IMR-90 (cell line): ENCODE measurements at regions not wholly inside any gene's neighbourhood (a gene's known extent, or its start where the extent isn't known, plus 50 kb on each side); places are given as distances from the start of the nearest gene placed in this dataset.

Source experiments
- ATAC-seq: fragments of 200-7000 bp; cut with Tn5 transposase; 2 replicates; pipeline ENCODE4 v1.9.1; 2020; ENCODE audit warnings: low read depth, mild to moderate bottlenecking, moderate library complexity
- BruUV-seq: library from RNA; stranded (reverse); fragments of 400-500 nt; replicated peaks from 2 replicates; lab custom pipeline; 2021; lab: Mats Ljungman, UMichigan
- CTCF ChIA-PET: fragments of 300-600 bp; formaldehyde crosslinking; extraction: SDS; loops from one replicate; lab custom pipeline; 2021; ENCODE audit warnings: antibody characterized with exemption; lab: Yijun Ruan, JAX
- POLR2A ChIA-PET: fragments of 300-600 bp; sonication (Branson Sonifier 250); formaldehyde crosslinking; loops from one replicate; lab custom pipeline; 2022; ENCODE audit warnings: antibody characterized with exemption; ENCODE audit not compliant: unreplicated experiment; lab: Charles Lee
- DNase-seq: peaks from one replicate; pipeline ENCODE4 v3.0.0; 2013
- H2AFZ ChIP-seq: replicated peaks from 2 replicates; pipeline ENCODE3; 2013; ENCODE audit warnings: low read length, mild to moderate bottlenecking; ENCODE audit not compliant: poor library complexity
- H2AK5ac ChIP-seq: 2 replicates; pipeline ENCODE4 v1.6.1; 2013; ENCODE audit warnings: low read depth, low read length, inconsistent platforms
- H2AK9ac ChIP-seq: replicated peaks from 2 replicates; pipeline ENCODE3; 2013; ENCODE audit warnings: mild to moderate bottlenecking, low read depth, low read length, moderate library complexity; ENCODE audit not compliant: poor library complexity
- H2BK120ac ChIP-seq: 2 replicates; pipeline ENCODE4 v1.6.1; 2013; ENCODE audit warnings: low read depth, low read length, inconsistent platforms
- H2BK15ac ChIP-seq: 3 replicates; pipeline ENCODE4 v1.6.1; 2013; ENCODE audit warnings: low read depth, low read length, inconsistent platforms
- H2BK20ac ChIP-seq: 2 replicates; pipeline ENCODE4 v1.6.1; 2013; ENCODE audit warnings: low read depth, mild to moderate bottlenecking, inconsistent platforms, low read length, moderate library complexity
- H2BK5ac ChIP-seq: 2 replicates; pipeline ENCODE4 v1.6.1; 2013; ENCODE audit warnings: mild to moderate bottlenecking, low read depth, low read length, inconsistent platforms; ENCODE audit not compliant: poor library complexity, severe bottlenecking
- H3K14ac ChIP-seq: replicated peaks from 2 replicates; pipeline ENCODE4 v1.6.1; 2013; ENCODE audit warnings: low read depth, low read length, inconsistent platforms
- H3K18ac ChIP-seq: 2 replicates; pipeline ENCODE4 v1.6.1; 2013; ENCODE audit warnings: low read depth, low read length, control low read depth
- H3K23ac ChIP-seq: 2 replicates; pipeline ENCODE4 v1.6.1; 2013; ENCODE audit warnings: low read depth, low read length, inconsistent platforms
- H3K27ac ChIP-seq: 2 replicates; pipeline ENCODE4 v1.5.1; 2013; ENCODE audit warnings: mild to moderate bottlenecking, control low read depth, low read length; ENCODE audit not compliant: insufficient read depth
- H3K27me3 ChIP-seq: 2 replicates; pipeline ENCODE4 v1.6.1; 2013; ENCODE audit warnings: low read length; ENCODE audit not compliant: control insufficient read depth, insufficient read depth
- H3K36me3 ChIP-seq: 2 replicates; pipeline ENCODE4 v1.6.1; 2013; ENCODE audit warnings: low read length, mixed read lengths; ENCODE audit not compliant: control insufficient read depth, insufficient read depth
- H3K4ac ChIP-seq: 2 replicates; pipeline ENCODE4 v1.6.1; 2013; ENCODE audit warnings: low read depth, low read length, inconsistent platforms
- H3K4me1 ChIP-seq: 2 replicates; pipeline ENCODE4 v1.6.1; 2013; ENCODE audit warnings: low read length, mixed read lengths; ENCODE audit not compliant: control insufficient read depth, insufficient read depth
- H3K4me2 ChIP-seq: 2 replicates; pipeline ENCODE4 v1.6.1; 2013; ENCODE audit warnings: low read depth, mild to moderate bottlenecking, control low read depth, low read length, moderate library complexity
- H3K4me3 ChIP-seq: 2 replicates; pipeline ENCODE4 v1.5.1; 2013; ENCODE audit warnings: low read depth, mild to moderate bottlenecking, control low read depth, low read length, moderate library complexity; ENCODE audit not compliant: insufficient read depth
- H3K56ac ChIP-seq: 2 replicates; pipeline ENCODE4 v1.6.1; 2013; ENCODE audit warnings: low read length, inconsistent platforms; ENCODE audit not compliant: insufficient read depth; ENCODE audit errors: extremely low read depth
- H3K79me1 ChIP-seq, 2 experiments: 2 replicates each; pipeline ENCODE4 v1.6.1; 2013; ENCODE audit warnings: low read length in 2 of 2, inconsistent platforms in 1 of 2, low read depth in 1 of 2
- H3K9ac ChIP-seq: 2 replicates; pipeline ENCODE4 v1.6.1; 2013; ENCODE audit warnings: low read depth, low read length, control low read depth
- H3K9me1 ChIP-seq: 2 replicates; pipeline ENCODE4 v1.6.1; 2013; ENCODE audit warnings: low read length, inconsistent platforms; ENCODE audit not compliant: insufficient read depth
- H3K9me3 ChIP-seq: 2 replicates; pipeline ENCODE4 v1.6.1; 2013; ENCODE audit warnings: low read length; ENCODE audit not compliant: control insufficient read depth, insufficient read depth
- H4K20me1 ChIP-seq: 2 replicates; pipeline ENCODE4 v1.6.1; 2013; ENCODE audit warnings: low read length, inconsistent platforms; ENCODE audit not compliant: insufficient read depth
- H4K5ac ChIP-seq: 2 replicates; pipeline ENCODE4 v1.6.1; 2013; ENCODE audit warnings: mild to moderate bottlenecking, low read depth, low read length, control low read depth
- H4K8ac ChIP-seq, 2 experiments: 2 replicates each; pipeline ENCODE4 v1.6.1; 2013; ENCODE audit warnings: low read depth in 2 of 2, low read length in 2 of 2, control low read depth in 1 of 2, inconsistent platforms in 1 of 2
- H4K91ac ChIP-seq: 2 replicates; pipeline ENCODE4 v1.6.1; 2013; ENCODE audit warnings: low read depth, low read length, inconsistent platforms; ENCODE audit not compliant: insufficient read depth
- BHLHE40 ChIP-seq: fragments of 150-350 bp; IDR thresholded peaks from 2 replicates; pipeline ENCODE4 v1.6.1; 2016; ENCODE audit warnings: mild to moderate bottlenecking, low read depth, low read length
- MAFK ChIP-seq: IDR thresholded peaks from 2 replicates; pipeline ENCODE4 v1.6.1; 2012; ENCODE audit warnings: low read depth, low read length, improper control_type of control experiment
- RAD21 ChIP-seq: IDR thresholded peaks from 2 replicates; pipeline ENCODE4 v1.6.1; 2012; ENCODE audit warnings: low read length, improper control_type of control experiment
- SMC3 ChIP-seq: fragments of 150-350 bp; IDR thresholded peaks from 2 replicates; pipeline ENCODE4 v1.6.1; 2016; ENCODE audit warnings: low read depth, mild to moderate bottlenecking, antibody characterized with exemption, low read length, moderate library complexity
- WGBS, 2 experiments: methylation state at CpG; one replicate each; pipeline versions ENCODE4 v1.1.5 to v1.1.7; 2013; ENCODE audit warnings: missing lambda C conversion rate in 2 of 2; ENCODE audit not compliant: insufficient read length in 1 of 2; ENCODE audit errors: extremely low coverage in 2 of 2; 5-methylcytosine and 5-hydroxymethylcytosine counted together
- dilution Hi-C: fragments of 300-500 bp; cut with HindIII; formaldehyde crosslinking; loops from one replicate; pipeline ENCODE4 v1.14.3; 2018; ENCODE audit warnings: low sequenced_read_pairs; ENCODE audit not compliant: unreplicated experiment
- in situ Hi-C: fragments of 300-500 bp; cut with MboI; formaldehyde crosslinking; loops from 3 replicates; pipeline ENCODE4 v1.14.3; 2019; ENCODE audit warnings: low sequenced_read_pairs, inconsistent platforms, mixed read lengths
- intact Hi-C: fragments of 100-400 bp; cut with micrococcal nuclease; formaldehyde crosslinking; loops from 2 replicates; pipeline ENCODE4 v1.10.0; 2022
- TF ChIP-seq, protein P1 (sequence below): fragments of 150-350 bp; IDR thresholded peaks from 2 replicates; pipeline ENCODE4 v1.6.1; 2016; ENCODE audit warnings: low read depth, mild to moderate bottlenecking, low read length, moderate library complexity, borderline replicate concordance
- TF ChIP-seq, protein P2 (sequence below): fragments of 150-350 bp; IDR thresholded peaks from 2 replicates; pipeline ENCODE4 v1.6.1; 2017; ENCODE audit warnings: mild to moderate bottlenecking, antibody characterized with exemption, low read length, low read depth

DNA sequence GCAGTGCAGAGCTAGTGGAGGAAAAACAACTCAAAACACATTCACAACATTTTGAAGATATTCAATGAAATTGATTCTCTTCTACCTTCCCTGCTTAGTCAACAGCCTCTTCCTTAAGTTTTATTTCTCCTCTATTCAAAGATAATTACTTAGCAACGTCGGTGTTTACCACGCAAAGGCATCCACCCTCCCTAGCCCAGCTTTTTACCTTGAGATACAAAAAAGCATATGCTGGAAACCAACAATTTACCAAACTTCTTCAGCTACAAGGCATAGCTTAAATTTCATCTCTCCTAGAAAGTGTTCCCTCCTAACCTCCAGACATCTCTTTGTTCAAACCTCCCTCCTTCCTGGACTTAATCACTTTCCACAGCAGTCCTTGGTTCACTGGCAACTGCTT is 102.8 kb upstream of the SOD1 start:
- no CpG with 5 or more reads among the region's 3 CpGs for WGBS, 2 experiments
- H3K18ac ChIP-seq, result no peak overlapping the region
- H2BK20ac ChIP-seq, result no peak overlapping the region
- no peaks in the 10 kb centered on the region for H4K20me1 ChIP-seq
- no peak overlapping the region for H4K8ac ChIP-seq
- no peaks in the 10 kb centered on the region for H3K9me1 ChIP-seq
- peaks cover 3% of the 10 kb centered on the region; the same call in 1 of the 2 replicates for H3K9me3 ChIP-seq
- intact Hi-C loops (no loop called here), in situ Hi-C loops (no loop called here), dilution Hi-C loops (no loop called here)
- ChIA-PET POLR2A (interaction anchor here (0.6 kb wide), 1 partner anchor 1738 kb away, joined by 3 read pairs; no protein-coding TSS in a partner anchor), CTCF (interaction anchor here (0.9 kb wide), 1 partner anchor 24 kb away, joined by 4 read pairs; no protein-coding TSS in a partner anchor)
- no peak overlapping the region for H2AK5ac ChIP-seq
- no peak overlapping the region for H4K5ac ChIP-seq
- no peak overlapping the region for H2AFZ ChIP-seq
- no peak overlapping the region for H3K27ac ChIP-seq
- no TSS peak for BruUV-seq
- H3K79me1 ChIP-seq, result no peaks in the 10 kb centered on the region
- H3K4me1 ChIP-seq, result no peaks in the 10 kb centered on the region
- H3K9ac ChIP-seq, result no peak overlapping the region
- H3K27me3 ChIP-seq, result peaks cover 39% of the 10 kb centered on the region
- no peak overlapping the region for H4K91ac ChIP-seq
- H3K4me2 ChIP-seq, result no peak overlapping the region
- no peak overlapping the region for H2BK15ac ChIP-seq
- no peak overlapping the region for H3K4me3 ChIP-seq
- H2BK5ac ChIP-seq, result no peak overlapping the region
- H3K36me3 ChIP-seq, result no peaks in the 10 kb centered on the region
- DNase-seq, result no peak
- ATAC-seq, result no peak
- no peak overlapping the region for H2AK9ac ChIP-seq
- H3K23ac ChIP-seq, result no peak overlapping the region
- no peak overlapping the region for H3K4ac ChIP-seq
- no peak overlapping the region for H2BK120ac ChIP-seq
- TF ChIP-seq SMC3 (no peak), BHLHE40 (no peak), RAD21 (no peak), MAFK (no peak)
- TF ChIP-seq, protein P1, sequence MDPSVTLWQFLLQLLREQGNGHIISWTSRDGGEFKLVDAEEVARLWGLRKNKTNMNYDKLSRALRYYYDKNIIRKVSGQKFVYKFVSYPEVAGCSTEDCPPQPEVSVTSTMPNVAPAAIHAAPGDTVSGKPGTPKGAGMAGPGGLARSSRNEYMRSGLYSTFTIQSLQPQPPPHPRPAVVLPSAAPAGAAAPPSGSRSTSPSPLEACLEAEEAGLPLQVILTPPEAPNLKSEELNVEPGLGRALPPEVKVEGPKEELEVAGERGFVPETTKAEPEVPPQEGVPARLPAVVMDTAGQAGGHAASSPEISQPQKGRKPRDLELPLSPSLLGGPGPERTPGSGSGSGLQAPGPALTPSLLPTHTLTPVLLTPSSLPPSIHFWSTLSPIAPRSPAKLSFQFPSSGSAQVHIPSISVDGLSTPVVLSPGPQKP, result no peak
- TF ChIP-seq, protein P2, sequence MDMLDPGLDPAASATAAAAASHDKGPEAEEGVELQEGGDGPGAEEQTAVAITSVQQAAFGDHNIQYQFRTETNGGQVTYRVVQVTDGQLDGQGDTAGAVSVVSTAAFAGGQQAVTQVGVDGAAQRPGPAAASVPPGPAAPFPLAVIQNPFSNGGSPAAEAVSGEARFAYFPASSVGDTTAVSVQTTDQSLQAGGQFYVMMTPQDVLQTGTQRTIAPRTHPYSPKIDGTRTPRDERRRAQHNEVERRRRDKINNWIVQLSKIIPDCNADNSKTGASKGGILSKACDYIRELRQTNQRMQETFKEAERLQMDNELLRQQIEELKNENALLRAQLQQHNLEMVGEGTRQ, result no peak
- no peak overlapping the region for H3K14ac ChIP-seq
- no peak overlapping the region for H3K56ac ChIP-seq
